Karpas-422 (cell line): ENCODE measurements at regions not wholly inside any gene's neighbourhood (a gene's known extent, or its start where the extent isn't known, plus 50 kb on each side); places are given as distances from the start of the nearest gene placed in this dataset.
"Not testable (repeated sequence)": the region's sequence is repeated elsewhere in the genome, so short reads cannot be mapped to it uniquely, and the experiment has no call there.

Source experiments
- DNase-seq: peaks from one replicate; pipeline ENCODE4 v3.0.0-alpha.2; 2015
- H2AFZ ChIP-seq: fragments of 200-600 bp; sonication (generic); 2 replicates; pipeline ENCODE4 v1.6.1; 2014; ENCODE audit warnings: antibody characterized with exemption, low read length, mixed read lengths
- H3K27ac ChIP-seq: fragments of 200-600 bp; sonication (generic); 2 replicates; pipeline ENCODE4 v1.5.1; 2014; ENCODE audit warnings: mild to moderate bottlenecking, low read length, moderate library complexity
- H3K27me3 ChIP-seq: fragments of 200-600 bp; sonication (generic); 2 replicates; pipeline ENCODE4 v1.6.1; 2014; ENCODE audit warnings: low read length, mixed read lengths
- H3K36me3 ChIP-seq: fragments of 200-600 bp; sonication (generic); 2 replicates; pipeline ENCODE4 v1.6.1; 2014; ENCODE audit warnings: low read length, mixed read lengths; ENCODE audit not compliant: insufficient read depth
- H3K4me1 ChIP-seq: fragments of 200-600 bp; sonication (generic); 2 replicates; pipeline ENCODE4 v1.6.1; 2014; ENCODE audit warnings: mild to moderate bottlenecking, low read length, mixed read lengths
- H3K4me2 ChIP-seq: fragments of 200-600 bp; sonication (generic); 2 replicates; pipeline ENCODE4 v1.6.1; 2014; ENCODE audit warnings: low read length, low read depth, mild to moderate bottlenecking; ENCODE audit not compliant: poor library complexity, severe bottlenecking
- H3K4me3 ChIP-seq: fragments of 200-600 bp; sonication (generic); 2 replicates; pipeline ENCODE4 v1.5.1; 2014; ENCODE audit warnings: mild to moderate bottlenecking, antibody characterized with exemption, low read length, mixed read lengths
- H3K79me2 ChIP-seq: fragments of 200-600 bp; sonication (generic); 2 replicates; pipeline ENCODE4 v1.6.1; 2014; ENCODE audit warnings: mild to moderate bottlenecking, low read length, mixed read lengths
- H3K9ac ChIP-seq: fragments of 200-600 bp; sonication (generic); 2 replicates; pipeline ENCODE4 v1.6.0; 2014; ENCODE audit warnings: low read length
- H3K9me2 ChIP-seq: fragments of 200-600 bp; sonication (generic), shearing (Covaris generic); replicated peaks from 2 replicates; pipeline ENCODE4 v1.6.0; 2014; ENCODE audit warnings: mild to moderate bottlenecking, low read length, moderate library complexity; ENCODE audit not compliant: insufficient read depth
- H3K9me3 ChIP-seq: fragments of 300-700, 200-600 bp; sonication (generic); 2 replicates; pipeline ENCODE4 v1.6.1; 2014; ENCODE audit warnings: low read length, mixed read lengths
- H4K20me1 ChIP-seq: fragments of 200-600 bp; sonication (generic); 2 replicates; pipeline ENCODE4 v1.6.1; 2014; ENCODE audit warnings: mild to moderate bottlenecking, antibody characterized with exemption, low read length, low read depth; ENCODE audit not compliant: insufficient read depth

DNA sequence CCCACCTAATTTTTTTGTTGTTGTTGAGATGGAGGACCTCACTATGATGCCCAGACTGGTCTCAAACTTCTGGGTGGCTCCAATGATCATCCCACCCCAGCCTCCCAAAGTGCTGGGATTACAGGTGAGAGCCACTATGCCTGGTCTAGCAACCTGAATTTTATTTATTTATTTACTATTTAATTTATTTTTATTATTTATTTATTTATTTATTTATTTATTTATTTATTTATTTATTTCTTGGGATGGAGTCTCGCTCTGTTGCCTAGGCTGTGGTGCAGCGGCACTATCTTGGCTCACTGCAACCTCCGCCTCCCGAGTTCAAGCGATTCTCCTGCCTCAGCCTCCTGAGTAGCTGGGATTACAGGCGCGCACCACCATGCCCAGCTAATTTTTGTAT is 69.0 kb upstream of the LARGE1 start:
- H3K9me3 ChIP-seq, H3K4me3 ChIP-seq, H3K27me3 ChIP-seq, H4K20me1 ChIP-seq, H3K9me2 ChIP-seq, H2AFZ ChIP-seq, H3K4me2 ChIP-seq, H3K9ac ChIP-seq, DNase-seq, H3K36me3 ChIP-seq, H3K79me2 ChIP-seq, H3K27ac ChIP-seq: not testable (repeated sequence)
- H3K4me1 ChIP-seq: peaks cover 31% of the 10 kb centered on the region

DNA sequence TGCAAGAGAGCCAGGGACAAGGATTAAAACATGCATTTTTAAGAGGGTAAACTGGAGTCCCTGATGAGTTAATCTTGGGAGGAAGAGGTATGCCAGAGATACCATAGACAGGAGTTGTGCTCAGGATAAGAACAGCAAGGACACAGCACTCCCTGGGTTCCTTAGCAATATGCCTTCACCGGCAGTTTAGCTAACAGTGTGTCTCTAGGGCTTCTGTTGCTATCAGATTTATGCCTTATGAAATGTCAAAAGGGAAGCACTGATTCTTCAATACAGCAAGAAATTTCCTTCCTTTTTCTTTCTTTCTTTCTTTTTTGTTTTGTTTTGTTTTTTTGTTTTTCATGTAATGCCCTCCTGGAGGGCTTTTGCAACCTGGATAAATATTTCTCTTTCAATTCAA is 71.3 kb upstream of the LARGE1 start:
- no peak overlapping the region for H3K4me3 ChIP-seq
- no peaks in the 10 kb centered on the region for H3K36me3 ChIP-seq
- no peak for DNase-seq
- H3K4me1 ChIP-seq: peaks cover 13% of the 10 kb centered on the region
- no peaks in the 10 kb centered on the region for H3K9me2 ChIP-seq
- no peaks in the 10 kb centered on the region for H3K9me3 ChIP-seq
- 0 out of 2 replicates have a peak overlapping the region, but pooled peaks have one; percentile 9 for H2AFZ ChIP-seq
- no peak overlapping the region for H3K4me2 ChIP-seq
- no peak overlapping the region for H3K9ac ChIP-seq
- H3K79me2 ChIP-seq: no peaks in the 10 kb centered on the region
- H3K27me3 ChIP-seq: no peaks in the 10 kb centered on the region
- no peak overlapping the region for H3K27ac ChIP-seq
- H4K20me1 ChIP-seq: no peaks in the 10 kb centered on the region

DNA sequence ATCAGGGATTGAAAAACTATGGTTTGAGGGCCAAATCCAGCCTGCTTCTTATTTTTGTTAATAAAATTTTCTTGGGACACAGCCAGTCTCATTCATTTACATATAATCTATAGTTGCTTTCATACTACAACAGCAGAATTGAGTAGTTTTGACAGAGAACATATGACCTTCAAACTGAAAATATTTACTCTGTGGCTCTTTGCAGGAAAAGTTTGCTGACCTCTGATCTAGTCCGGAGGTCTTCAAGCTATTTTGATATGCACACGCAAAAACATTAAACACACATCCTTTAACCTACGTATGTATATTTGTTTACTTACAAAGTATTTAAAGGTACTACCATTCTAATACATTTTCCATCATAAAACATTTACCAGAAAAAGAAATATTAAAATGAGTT is 76.5 kb upstream of the LARGE1 start:
- Histone ChIP-seq H3K9me3 (0 out of 2 replicates have a peak, but pooled peaks cover 3% of the 10 kb centered on the region), H3K9me2 (no peaks in the 10 kb centered on the region), H3K4me2 (no peak overlapping the region), H2AFZ (no peak overlapping the region), H3K79me2 (no peaks in the 10 kb centered on the region), H3K4me1 (peaks cover 2% of the 10 kb centered on the region), H3K36me3 (no peaks in the 10 kb centered on the region), H3K4me3 (no peak overlapping the region), H3K27ac (no peak overlapping the region), H3K9ac (no peak overlapping the region), H4K20me1 (no peaks in the 10 kb centered on the region), H3K27me3 (no peaks in the 10 kb centered on the region)
- no peak for DNase-seq

- no peaks in the 10 kb centered on the region for H3K27me3 ChIP-seq
- H3K9me2 ChIP-seq: no peaks in the 10 kb centered on the region
- no peak overlapping the region for H3K27ac ChIP-seq
- H3K79me2 ChIP-seq: no peaks in the 10 kb centered on the region
- H3K4me2 ChIP-seq: no peak overlapping the region
- H4K20me1 ChIP-seq: no peaks in the 10 kb centered on the region
- H3K4me3 ChIP-seq: no peak overlapping the region
- H3K36me3 ChIP-seq: no peaks in the 10 kb centered on the region
- H3K9me3 ChIP-seq: 0 out of 2 replicates have a peak, but pooled peaks cover 3% of the 10 kb centered on the region
- no peak for DNase-seq
- H3K9ac ChIP-seq: no peak overlapping the region
- H2AFZ ChIP-seq: no peak overlapping the region
- no peaks in the 10 kb centered on the region for H3K4me1 ChIP-seq
Measured at GRCh38 chr22:34000879-34001526, 80.7 kb upstream of the LARGE1 start.

DNA sequence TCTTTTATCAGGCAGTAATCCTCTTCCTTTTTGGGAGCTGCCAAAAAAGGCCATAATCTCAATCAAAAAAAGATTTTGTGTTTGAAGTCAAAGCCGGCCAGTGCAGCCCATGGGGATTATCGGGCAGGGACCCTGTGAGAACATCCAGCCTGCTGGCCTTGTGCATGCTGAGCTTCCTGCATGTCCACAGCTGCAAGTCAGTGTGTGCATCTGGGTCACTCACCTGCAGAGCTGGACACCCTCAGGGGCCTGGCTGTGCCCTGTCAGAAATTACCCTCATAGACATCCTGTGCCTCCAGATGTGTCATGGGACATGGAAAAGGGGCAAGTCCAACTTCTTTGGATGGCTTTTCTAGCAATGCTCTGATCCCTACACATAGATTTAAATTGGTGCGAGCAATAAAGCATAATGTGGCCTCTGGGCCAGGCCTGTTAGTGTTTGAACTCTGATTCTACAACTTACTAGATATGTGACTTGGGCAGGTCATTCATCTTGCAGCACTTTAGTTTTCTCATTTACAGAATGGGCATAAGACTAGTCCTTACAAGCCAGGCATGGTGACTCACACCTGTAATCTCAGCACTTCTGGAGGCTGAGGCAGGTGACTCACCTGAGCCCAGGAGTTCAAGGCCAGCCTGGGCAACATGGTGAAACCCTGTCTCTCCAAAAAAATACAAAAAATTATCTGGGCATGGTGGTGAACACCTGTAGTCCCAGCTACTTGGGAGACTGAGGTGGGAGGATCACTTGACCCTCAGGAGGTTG is 81.6 kb upstream of the LARGE1 start:
- Histone ChIP-seq H3K4me1 (no peaks in the 10 kb centered on the region), H3K4me2 (no peak overlapping the region), H2AFZ (no peak overlapping the region), H3K9me2 (no peaks in the 10 kb centered on the region), H3K27ac (no peak overlapping the region), H3K36me3 (no peaks in the 10 kb centered on the region), H3K9ac (no peak overlapping the region), H3K4me3 (no peak overlapping the region), H3K9me3 (0 out of 2 replicates have a peak, but pooled peaks cover 3% of the 10 kb centered on the region), H3K27me3 (no peaks in the 10 kb centered on the region), H3K79me2 (no peaks in the 10 kb centered on the region), H4K20me1 (no peaks in the 10 kb centered on the region)
- no peak for DNase-seq

- Histone ChIP-seq H4K20me1 (no peaks in the 10 kb centered on the region), H2AFZ (no peak overlapping the region)
Measured at GRCh38 chr22:34004058-34004457, 83.8 kb upstream of the LARGE1 start.

GRCh38 chr22:34010259-34010658 is 90.0 kb upstream of the LARGE1 start:
- Histone ChIP-seq H3K36me3 (no peaks in the 10 kb centered on the region), H3K9me2 (no peaks in the 10 kb centered on the region), H3K27me3 (no peaks in the 10 kb centered on the region), H3K27ac (no peak overlapping the region), H3K79me2 (no peaks in the 10 kb centered on the region), H3K9me3 (no peaks in the 10 kb centered on the region), H3K4me2 (no peak overlapping the region), H3K4me1 (no peaks in the 10 kb centered on the region), H3K4me3 (no peak overlapping the region), H4K20me1 (no peaks in the 10 kb centered on the region), H3K9ac (no peak overlapping the region), H2AFZ (no peak overlapping the region)
- no peak for DNase-seq

More at GRCh38 chr22:34004058-34004457, 83.8 kb upstream of the LARGE1 start:
- H3K27me3 ChIP-seq: no peaks in the 10 kb centered on the region
- H3K4me2 ChIP-seq: no peak overlapping the region
- no peaks in the 10 kb centered on the region for H3K79me2 ChIP-seq
- H3K36me3 ChIP-seq: no peaks in the 10 kb centered on the region
- H3K9me3 ChIP-seq: 0 out of 2 replicates have a peak, but pooled peaks cover 3% of the 10 kb centered on the region
- H3K9ac ChIP-seq: no peak overlapping the region
- H3K9me2 ChIP-seq: no peaks in the 10 kb centered on the region
- no peak for DNase-seq
- H3K4me1 ChIP-seq: no peaks in the 10 kb centered on the region
- no peak overlapping the region for H3K4me3 ChIP-seq
- no peak overlapping the region for H3K27ac ChIP-seq

- Histone ChIP-seq H3K9me2 (no peaks in the 10 kb centered on the region), H3K79me2 (no peaks in the 10 kb centered on the region), H3K4me3 (no peak overlapping the region), H4K20me1 (no peaks in the 10 kb centered on the region), H2AFZ (no peak overlapping the region), H3K4me2 (no peak overlapping the region), H3K36me3 (no peaks in the 10 kb centered on the region), H3K9me3 (no peaks in the 10 kb centered on the region), H3K27ac (no peak overlapping the region), H3K27me3 (no peaks in the 10 kb centered on the region), H3K9ac (no peak overlapping the region), H3K4me1 (no peaks in the 10 kb centered on the region)
- no peak for DNase-seq
Measured at GRCh38 chr22:34015642-34016041, 95.4 kb upstream of the LARGE1 start.
